Heart left ventricle (tissue), 13 donors: ENCODE measurements at regions not wholly inside any gene's neighbourhood (a gene's known extent, or its start where the extent isn't known, plus 50 kb on each side); places are given as distances from the start of the nearest gene placed in this dataset.

Experiments used
- CTCF ChIP-seq, 12 donors: fragments of 200-600 bp; sonication (generic) in 4 of 12; IDR thresholded peaks; one replicate each; pipeline versions ENCODE4 v1.5.0 to v1.8.0; 2018 to 2022; ENCODE audit warnings: antibody characterized with exemption in 12 of 12, mild to moderate bottlenecking in 5 of 12
- POLR2A ChIP-seq, 2 donors: fragments of 450-650 bp; IDR thresholded peaks; one replicate each; pipeline ENCODE4 v1.6.1; 2017; ENCODE audit warnings: antibody characterized with exemption in 2 of 2, mild to moderate bottlenecking in 2 of 2, moderate library complexity in 2 of 2
- donor health status: ischemic (EF 13 %, LVEDD 7.1; RV severe dilation, severe dysfunction).
- donor health status: DM: no; HTN: yes; CAD: no.
- donor health status: DM: no; HTN: no; CAD: no.
- donor health status: ischemic (EF 25% LVEDD 6.9; RV normal size, moderate dysfunction).
- donor health status: ischemic (EF 25% LVEDD 5.7; RV mildly dilated, moderate dysfunction).
- donor health status: ischemic (EF 35%, LVEDD 5.7; RV mildly dilated, moderate dysfunction).
- donor health status: nonischemic (EF 11% LVEDD 7.7; RV severe dilation, severe dysfunction).
- donor health status: DM: yes; HTN: yes; CAD: no.
- donor health status: PGD.
- donor health status: ischemic (EF 29% LVEDD 5.4; RV normal size, mild dysfunction).
- donor health status: nonischemic (EF 23%, LVEDD 6.1; RV moderate dilation, normal function).

GRCh38 chr2:40665493-40666232, 213.8 kb upstream of the SLC8A1 start:
- no peak for TF ChIP-seq POLR2A (IDR thresholded peaks at IDR 0.05)
- no peak for TF ChIP-seq CTCF (IDR thresholded peaks at IDR 0.05)
